ENCODE measurements at regions not wholly inside any gene's neighbourhood (a gene's known extent, or its start where the extent isn't known, plus 50 kb on each side); places are given as distances from the start of the nearest gene placed in this dataset.
"Not testable (repeated sequence)": the region's sequence is repeated elsewhere in the genome, so short reads cannot be mapped to it uniquely, and the experiment has no call there.

- H3K79me2 ChIP-seq (ENCODE audit: control insufficient read depth, insufficient read depth, low read length, unreplicated experiment); H3K27ac ChIP-seq (ENCODE audit: low read depth, low read length): not testable (repeated sequence)
Measured at GRCh38 chr17:64792276-64792675, 127.0 kb downstream of the LRRC37A3 start.

GRCh38 chr17:64791691-64792090 is 127.6 kb downstream of the LRRC37A3 start:
- not testable (repeated sequence) for H2AFZ ChIP-seq (ENCODE audit: low read length, unreplicated experiment); H3K79me2 ChIP-seq (ENCODE audit: control insufficient read depth, insufficient read depth, low read length, unreplicated experiment); H3K36me3 ChIP-seq (ENCODE audit: insufficient read depth, low read length); H3K27me3 ChIP-seq (ENCODE audit: insufficient read depth, low read length); H3K4me1 ChIP-seq (ENCODE audit: control insufficient read depth, insufficient read depth, low read length, unreplicated experiment); H3K27ac ChIP-seq (ENCODE audit: low read depth, low read length); H3K4me3 ChIP-seq (ENCODE audit: low read depth, low read length)

More at GRCh38 chr17:64792276-64792675, 127.0 kb downstream of the LRRC37A3 start:
- H3K27me3 ChIP-seq (ENCODE audit: insufficient read depth, low read length); H3K36me3 ChIP-seq (ENCODE audit: insufficient read depth, low read length); H3K4me3 ChIP-seq (ENCODE audit: low read depth, low read length); H2AFZ ChIP-seq (ENCODE audit: low read length, unreplicated experiment); H3K4me1 ChIP-seq (ENCODE audit: control insufficient read depth, insufficient read depth, low read length, unreplicated experiment): not testable (repeated sequence)

GRCh38 chr17:64791226-64791625 is 128.1 kb downstream of the LRRC37A3 start:
- H3K4me1 ChIP-seq (ENCODE audit: control insufficient read depth, insufficient read depth, low read length, unreplicated experiment); H3K27me3 ChIP-seq (ENCODE audit: insufficient read depth, low read length): not testable (repeated sequence)

DNA sequence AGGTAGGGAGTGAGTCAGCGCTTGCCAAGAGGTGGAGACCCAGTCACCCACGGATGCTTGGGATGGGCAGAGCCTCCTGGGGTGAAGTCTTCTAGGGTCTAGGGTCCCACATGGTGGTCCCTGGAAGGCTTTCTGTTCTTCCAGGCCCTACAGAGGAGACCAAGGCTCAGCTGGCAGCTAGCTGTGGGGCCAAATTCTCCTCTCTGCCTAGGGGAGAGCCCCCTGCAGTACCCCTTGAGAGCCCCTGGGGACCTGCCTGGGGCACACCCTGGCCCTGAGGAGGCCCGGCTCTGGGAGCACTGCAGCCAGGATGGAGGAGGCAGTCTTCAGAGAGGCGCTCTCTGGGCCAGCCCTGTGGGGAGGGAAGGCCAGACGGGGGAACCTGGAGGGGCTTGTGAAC is 128.6 kb upstream of the SMURF2 start:
- H3K27me3 ChIP-seq (ENCODE audit: insufficient read depth, low read length); H3K27ac ChIP-seq (ENCODE audit: low read depth, low read length); H3K36me3 ChIP-seq (ENCODE audit: insufficient read depth, low read length); H2AFZ ChIP-seq (ENCODE audit: low read length, unreplicated experiment); H3K79me2 ChIP-seq (ENCODE audit: control insufficient read depth, insufficient read depth, low read length, unreplicated experiment); H3K4me3 ChIP-seq (ENCODE audit: low read depth, low read length); H3K4me1 ChIP-seq (ENCODE audit: control insufficient read depth, insufficient read depth, low read length, unreplicated experiment): not testable (repeated sequence)

More at GRCh38 chr17:64791226-64791625, 128.1 kb downstream of the LRRC37A3 start:
- H3K36me3 ChIP-seq (ENCODE audit: insufficient read depth, low read length); H3K27ac ChIP-seq (ENCODE audit: low read depth, low read length); H3K4me3 ChIP-seq (ENCODE audit: low read depth, low read length); H2AFZ ChIP-seq (ENCODE audit: low read length, unreplicated experiment); H3K79me2 ChIP-seq (ENCODE audit: control insufficient read depth, insufficient read depth, low read length, unreplicated experiment): not testable (repeated sequence)

GRCh38 chr17:64790193-64790592 is 128.1 kb upstream of the SMURF2 start:
- H3K27me3 ChIP-seq (ENCODE audit: insufficient read depth, low read length); H3K36me3 ChIP-seq (ENCODE audit: insufficient read depth, low read length); H3K4me1 ChIP-seq (ENCODE audit: control insufficient read depth, insufficient read depth, low read length, unreplicated experiment); H3K4me3 ChIP-seq (ENCODE audit: low read depth, low read length); H3K79me2 ChIP-seq (ENCODE audit: control insufficient read depth, insufficient read depth, low read length, unreplicated experiment); H3K27ac ChIP-seq (ENCODE audit: low read depth, low read length); H2AFZ ChIP-seq (ENCODE audit: low read length, unreplicated experiment): not testable (repeated sequence)

DNA sequence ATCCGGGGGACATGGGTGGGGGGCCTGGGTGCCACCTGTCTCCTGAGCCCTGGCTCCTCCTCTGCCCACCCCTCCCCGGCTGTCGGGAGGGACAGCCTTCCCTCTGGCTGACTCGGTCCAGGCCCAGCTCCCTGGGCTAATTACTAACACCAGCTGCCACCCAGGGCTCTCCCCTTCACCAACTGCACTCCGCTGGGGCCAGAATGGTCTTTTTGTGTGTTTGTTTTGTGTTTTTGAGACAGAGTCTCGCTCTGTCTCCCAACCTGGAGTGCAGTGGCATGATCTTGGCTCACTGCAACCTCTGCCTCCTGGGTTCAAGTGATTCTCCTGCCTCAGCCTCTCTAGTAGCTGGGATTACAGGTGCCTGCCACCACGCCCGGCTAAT is 126.9 kb upstream of the SMURF2 start:
- H3K27me3 ChIP-seq (ENCODE audit: insufficient read depth, low read length); H3K27ac ChIP-seq (ENCODE audit: low read depth, low read length); H3K79me2 ChIP-seq (ENCODE audit: control insufficient read depth, insufficient read depth, low read length, unreplicated experiment); H3K4me3 ChIP-seq (ENCODE audit: low read depth, low read length); H3K36me3 ChIP-seq (ENCODE audit: insufficient read depth, low read length); H3K4me1 ChIP-seq (ENCODE audit: control insufficient read depth, insufficient read depth, low read length, unreplicated experiment); H2AFZ ChIP-seq (ENCODE audit: low read length, unreplicated experiment): not testable (repeated sequence)

DNA sequence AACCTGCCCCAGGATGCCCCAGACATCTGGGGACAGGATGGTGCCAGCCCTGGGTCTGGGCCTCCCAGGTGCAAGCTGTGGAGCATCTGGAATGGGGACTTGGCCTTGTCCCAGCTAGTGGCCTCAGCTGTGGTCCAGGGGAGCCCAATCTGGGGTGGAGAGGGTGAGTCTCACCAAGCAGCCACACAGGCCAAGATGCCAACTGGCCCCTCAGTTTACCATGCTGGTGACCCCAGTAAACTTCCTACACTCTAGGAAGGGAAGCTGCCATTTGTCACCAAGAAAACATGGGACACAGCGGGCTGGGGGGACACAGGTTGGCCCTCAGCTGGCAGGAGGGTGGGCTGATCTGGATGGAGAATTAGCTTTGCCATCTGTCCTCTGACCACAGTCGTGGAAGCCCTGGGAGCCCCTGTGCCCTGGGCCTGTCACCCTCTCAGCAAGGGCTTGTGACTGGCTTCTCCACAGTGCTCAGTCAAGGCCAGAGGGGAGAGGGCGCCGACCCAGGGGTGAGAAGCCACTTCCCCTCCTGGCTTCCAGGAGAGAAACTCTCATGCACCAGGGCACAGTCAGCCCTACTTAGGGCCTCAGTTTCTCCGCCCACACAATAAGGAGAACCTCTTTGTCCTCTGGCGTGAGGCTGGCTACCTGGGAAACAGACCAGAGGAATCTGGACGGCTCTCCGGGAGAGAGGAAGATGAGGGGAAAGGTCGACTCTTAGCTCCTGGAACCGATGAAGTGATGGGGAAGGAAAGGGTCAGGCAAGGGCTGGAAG is 126.4 kb upstream of the SMURF2 start:
- Histone ChIP-seq H2AFZ (ENCODE audit: low read length, unreplicated experiment) (no peak overlapping the region), H3K27me3 (ENCODE audit: insufficient read depth, low read length) (no peaks in the 10 kb centered on the region), H3K79me2 (ENCODE audit: control insufficient read depth, insufficient read depth, low read length, unreplicated experiment) (no peaks in the 10 kb centered on the region), H3K36me3 (ENCODE audit: insufficient read depth, low read length) (no peaks in the 10 kb centered on the region), H3K4me1 (ENCODE audit: control insufficient read depth, insufficient read depth, low read length, unreplicated experiment) (peaks cover 4% of the 10 kb centered on the region), H3K27ac (ENCODE audit: low read depth, low read length) (no peak overlapping the region), H3K4me3 (ENCODE audit: low read depth, low read length) (no peak overlapping the region)

- Histone ChIP-seq H2AFZ (ENCODE audit: low read length, unreplicated experiment) (no peak overlapping the region), H3K4me3 (ENCODE audit: low read depth, low read length) (no peak overlapping the region), H3K27me3 (ENCODE audit: insufficient read depth, low read length) (no peaks in the 10 kb centered on the region), H3K79me2 (ENCODE audit: control insufficient read depth, insufficient read depth, low read length, unreplicated experiment) (no peaks in the 10 kb centered on the region), H3K4me1 (ENCODE audit: control insufficient read depth, insufficient read depth, low read length, unreplicated experiment) (peaks cover under 1% of the 10 kb centered on the region), H3K36me3 (ENCODE audit: insufficient read depth, low read length) (no peaks in the 10 kb centered on the region), H3K27ac (ENCODE audit: low read depth, low read length) (no peak overlapping the region)
Measured at GRCh38 chr17:64787921-64788271, 125.8 kb upstream of the SMURF2 start.

- no peak overlapping the region for H3K4me3 ChIP-seq (ENCODE audit: low read depth, low read length)
- H3K36me3 ChIP-seq (ENCODE audit: insufficient read depth, low read length), result no peaks in the 10 kb centered on the region
- no peaks in the 10 kb centered on the region for H3K4me1 ChIP-seq (ENCODE audit: control insufficient read depth, insufficient read depth, low read length, unreplicated experiment)
- H3K79me2 ChIP-seq (ENCODE audit: control insufficient read depth, insufficient read depth, low read length, unreplicated experiment), result no peaks in the 10 kb centered on the region
- no peaks in the 10 kb centered on the region for H3K27me3 ChIP-seq (ENCODE audit: insufficient read depth, low read length)
- no peak overlapping the region for H2AFZ ChIP-seq (ENCODE audit: low read length, unreplicated experiment)
- H3K27ac ChIP-seq (ENCODE audit: low read depth, low read length), result no peak overlapping the region
Measured at GRCh38 chr17:64787255-64787920, 125.3 kb upstream of the SMURF2 start.

DNA sequence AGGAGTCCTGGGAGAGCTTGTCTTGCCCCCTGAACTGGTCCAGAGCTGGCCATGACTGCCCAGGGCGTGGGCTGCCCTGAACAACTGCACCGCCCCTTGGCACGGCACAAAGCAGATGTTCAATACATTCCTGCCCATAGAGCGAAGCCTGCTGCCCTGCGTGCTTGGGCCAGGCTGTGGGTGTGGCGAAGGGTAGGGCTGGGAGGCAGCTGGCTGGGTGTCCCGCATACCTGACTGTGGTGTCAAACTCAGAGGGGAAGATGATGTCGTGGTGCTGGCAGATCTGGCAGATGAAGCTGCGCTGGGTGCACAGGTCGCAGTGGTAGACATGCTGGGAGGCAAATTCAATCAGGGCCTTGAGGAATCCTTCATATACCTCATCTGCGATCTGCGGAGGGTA is 124.2 kb upstream of the SMURF2 start:
- Histone ChIP-seq H3K27ac (ENCODE audit: low read depth, low read length) (no peak overlapping the region), H3K79me2 (ENCODE audit: control insufficient read depth, insufficient read depth, low read length, unreplicated experiment) (no peaks in the 10 kb centered on the region), H3K36me3 (ENCODE audit: insufficient read depth, low read length) (no peaks in the 10 kb centered on the region), H3K4me1 (ENCODE audit: control insufficient read depth, insufficient read depth, low read length, unreplicated experiment) (no peaks in the 10 kb centered on the region), H3K4me3 (ENCODE audit: low read depth, low read length) (no peak overlapping the region), H3K27me3 (ENCODE audit: insufficient read depth, low read length) (no peaks in the 10 kb centered on the region), H2AFZ (ENCODE audit: low read length, unreplicated experiment) (no peak overlapping the region)

DNA sequence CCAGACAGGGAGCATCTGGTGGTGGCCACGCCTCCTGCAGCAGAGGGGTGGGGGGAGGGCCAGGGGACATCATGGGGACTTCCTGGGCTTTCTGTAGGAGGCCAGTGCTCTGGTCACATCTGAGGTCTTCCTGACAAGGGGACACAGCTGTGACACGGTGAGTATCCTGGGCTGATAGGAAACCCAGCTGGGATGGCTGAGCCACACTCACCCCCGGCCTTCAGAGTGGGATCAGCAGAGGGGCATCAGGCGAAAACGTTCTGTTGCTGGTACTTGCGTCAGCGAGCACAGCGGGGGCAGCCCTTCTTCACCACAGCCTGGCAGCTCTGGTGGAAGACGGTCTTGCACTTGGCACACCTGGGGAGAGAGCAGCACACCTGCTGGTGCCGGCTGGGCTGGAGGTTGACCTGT is 122.9 kb upstream of the SMURF2 start:
- no peak overlapping the region for H3K27ac ChIP-seq (ENCODE audit: low read depth, low read length)

More for the DNA sequence above, 122.9 kb upstream of the SMURF2 start:
- Histone ChIP-seq H3K79me2 (ENCODE audit: control insufficient read depth, insufficient read depth, low read length, unreplicated experiment) (no peaks in the 10 kb centered on the region), H3K36me3 (ENCODE audit: insufficient read depth, low read length) (no peaks in the 10 kb centered on the region), H3K4me3 (ENCODE audit: low read depth, low read length) (no peak overlapping the region), H3K27me3 (ENCODE audit: insufficient read depth, low read length) (peaks cover 6% of the 10 kb centered on the region), H2AFZ (ENCODE audit: low read length, unreplicated experiment) (no peak overlapping the region), H3K4me1 (ENCODE audit: control insufficient read depth, insufficient read depth, low read length, unreplicated experiment) (no peaks in the 10 kb centered on the region)
